ENCODE measurements at regions not wholly inside any gene's neighbourhood (a gene's known extent, or its start where the extent isn't known, plus 50 kb on each side); places are given as distances from the start of the nearest gene placed in this dataset.
"Not testable (repeated sequence)": the region's sequence is repeated elsewhere in the genome, so short reads cannot be mapped to it uniquely, and the experiment has no call there.

GRCh38 chr6:82612475-82613039 is 248.9 kb downstream of the TPBG start:
- peak; percentile 6 for DNase-seq (ENCODE audit: low read depth)
- H3K4me3 ChIP-seq (ENCODE audit: low read length), result no peak overlapping the region
- TF ChIP-seq, protein P1, sequence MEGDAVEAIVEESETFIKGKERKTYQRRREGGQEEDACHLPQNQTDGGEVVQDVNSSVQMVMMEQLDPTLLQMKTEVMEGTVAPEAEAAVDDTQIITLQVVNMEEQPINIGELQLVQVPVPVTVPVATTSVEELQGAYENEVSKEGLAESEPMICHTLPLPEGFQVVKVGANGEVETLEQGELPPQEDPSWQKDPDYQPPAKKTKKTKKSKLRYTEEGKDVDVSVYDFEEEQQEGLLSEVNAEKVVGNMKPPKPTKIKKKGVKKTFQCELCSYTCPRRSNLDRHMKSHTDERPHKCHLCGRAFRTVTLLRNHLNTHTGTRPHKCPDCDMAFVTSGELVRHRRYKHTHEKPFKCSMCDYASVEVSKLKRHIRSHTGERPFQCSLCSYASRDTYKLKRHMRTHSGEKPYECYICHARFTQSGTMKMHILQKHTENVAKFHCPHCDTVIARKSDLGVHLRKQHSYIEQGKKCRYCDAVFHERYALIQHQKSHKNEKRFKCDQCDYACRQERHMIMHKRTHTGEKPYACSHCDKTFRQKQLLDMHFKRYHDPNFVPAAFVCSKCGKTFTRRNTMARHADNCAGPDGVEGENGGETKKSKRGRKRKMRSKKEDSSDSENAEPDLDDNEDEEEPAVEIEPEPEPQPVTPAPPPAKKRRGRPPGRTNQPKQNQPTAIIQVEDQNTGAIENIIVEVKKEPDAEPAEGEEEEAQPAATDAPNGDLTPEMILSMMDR (conservative IDR thresholded peaks at IDR 0.05; ENCODE audit: low read depth, low read length), result no peak

DNA sequence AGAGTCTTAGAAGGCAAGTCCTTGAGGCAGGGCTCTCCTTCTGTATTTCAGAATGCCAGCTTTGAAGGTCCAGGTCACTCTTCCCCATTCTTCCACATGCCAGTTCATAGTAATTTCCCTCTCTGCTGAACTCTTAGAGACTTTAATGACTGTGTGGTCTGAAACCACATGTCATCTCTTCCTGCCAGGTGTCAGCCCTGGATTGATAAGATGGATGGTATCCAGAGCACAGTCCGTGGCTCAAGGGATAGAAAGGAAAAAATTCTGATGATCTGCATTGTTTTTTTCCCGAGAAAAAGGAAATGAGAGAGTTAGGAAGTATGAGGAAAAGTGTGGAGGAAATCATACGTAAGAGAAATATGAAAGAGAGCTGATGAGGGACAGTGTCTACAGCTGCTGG is 250.9 kb downstream of the TPBG start:
- no peak overlapping the region for H3K4me3 ChIP-seq (ENCODE audit: low read length)
- no peak for DNase-seq (ENCODE audit: low read depth)
- TF ChIP-seq, protein P1 (conservative IDR thresholded peaks at IDR 0.05; ENCODE audit: low read depth, low read length), result no peak

DNA sequence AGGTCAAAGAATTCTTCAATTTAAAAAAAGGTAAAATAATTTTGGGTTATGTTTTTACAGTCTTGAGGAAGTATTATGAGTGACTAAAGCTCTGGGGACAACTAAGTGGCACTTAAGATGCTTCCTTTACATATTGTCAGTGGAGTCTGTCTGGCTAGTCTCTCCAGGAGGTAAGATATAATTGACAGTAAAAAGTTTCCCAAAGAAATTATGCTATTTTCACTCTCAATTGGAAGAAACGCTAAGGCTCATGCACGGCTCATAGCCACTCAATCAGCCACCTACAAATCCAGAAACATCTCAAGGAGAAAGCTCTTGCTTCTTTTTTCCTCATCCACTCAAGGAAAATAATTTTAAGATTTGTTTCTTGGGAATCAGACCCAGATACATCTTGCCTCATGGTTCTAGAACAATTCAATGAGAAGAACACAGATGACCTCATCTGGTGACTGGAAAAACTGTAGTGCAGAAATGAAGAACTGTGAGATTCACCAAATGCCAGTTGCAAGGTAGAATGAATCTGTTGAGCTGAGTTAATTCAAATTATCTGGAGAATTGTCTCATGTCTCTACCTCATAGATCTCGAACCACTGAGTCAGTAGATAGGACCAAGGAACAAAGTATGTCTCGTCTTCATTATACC is 252.9 kb downstream of the TPBG start:
- DNase-seq (ENCODE audit: low read depth), result no peak
- TF ChIP-seq, protein P1 (conservative IDR thresholded peaks at IDR 0.05; ENCODE audit: low read depth, low read length), result no peak

DNA sequence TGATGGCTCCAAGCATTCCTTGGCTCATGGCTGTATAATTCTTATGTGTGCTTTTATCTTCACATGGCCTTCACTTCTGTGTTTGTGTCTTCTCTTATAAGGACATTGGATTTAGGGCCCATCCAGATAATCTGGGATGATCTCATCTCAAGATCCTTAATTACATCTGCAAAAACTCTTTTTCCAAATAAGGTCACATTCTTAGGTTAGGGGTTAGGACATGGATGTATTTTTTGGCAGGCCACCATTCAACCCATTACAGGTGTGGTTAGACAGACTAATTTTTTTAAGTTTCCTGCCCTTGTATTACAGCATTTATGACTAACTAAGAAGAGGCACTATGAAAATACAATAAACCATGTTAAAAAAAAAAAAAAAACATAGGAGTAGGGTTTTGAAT is 254.0 kb downstream of the TPBG start:
- TF ChIP-seq, protein P1 (conservative IDR thresholded peaks at IDR 0.05; ENCODE audit: low read depth, low read length), result no peak
- no peak for DNase-seq (ENCODE audit: low read depth)
- no peak overlapping the region for H3K4me3 ChIP-seq (ENCODE audit: low read length)

More for the DNA sequence above, 252.9 kb downstream of the TPBG start:
- no peak overlapping the region for H3K4me3 ChIP-seq (ENCODE audit: low read length)

DNA sequence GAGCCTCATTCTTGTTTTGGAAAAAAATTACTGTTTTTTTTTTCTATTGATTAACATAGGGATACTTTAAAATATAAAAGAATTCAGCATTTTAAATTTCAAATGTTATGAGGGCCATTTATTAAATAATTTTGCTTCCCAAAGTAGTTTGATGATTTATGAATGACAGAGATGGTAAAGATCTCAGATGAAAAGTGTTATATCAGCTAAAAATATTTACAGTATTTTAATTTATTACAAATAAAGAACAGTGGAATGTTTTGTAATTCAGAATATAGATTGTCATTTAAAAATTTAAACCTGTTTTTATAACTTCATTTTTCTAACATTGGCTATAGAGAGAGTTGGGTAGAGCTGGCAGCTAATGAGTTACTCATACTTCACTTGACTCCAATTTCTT is 256.0 kb downstream of the TPBG start:
- no peak for DNase-seq (ENCODE audit: low read depth)
- TF ChIP-seq, protein P1 (conservative IDR thresholded peaks at IDR 0.05; ENCODE audit: low read depth, low read length), result no peak
- H3K4me3 ChIP-seq (ENCODE audit: low read length), result no peak overlapping the region

GRCh38 chr6:82622461-82622860 is 258.8 kb downstream of the TPBG start:
- H3K4me3 ChIP-seq (ENCODE audit: low read length), result no peak overlapping the region
- TF ChIP-seq, protein P1 (conservative IDR thresholded peaks at IDR 0.05; ENCODE audit: low read depth, low read length), result no peak
- DNase-seq (ENCODE audit: low read depth), result no peak

GRCh38 chr6:82624251-82624650 is 260.6 kb downstream of the TPBG start:
- DNase-seq (ENCODE audit: low read depth), result no peak
- H3K4me3 ChIP-seq (ENCODE audit: low read length), result no peak overlapping the region
- TF ChIP-seq, protein P1 (conservative IDR thresholded peaks at IDR 0.05; ENCODE audit: low read depth, low read length), result no peak

GRCh38 chr6:82626946-82627345 is 263.3 kb downstream of the TPBG start:
- H3K4me3 ChIP-seq (ENCODE audit: low read length), result not testable (repeated sequence)

More at GRCh38 chr6:82626946-82627345, 263.3 kb downstream of the TPBG start:
- not testable (repeated sequence) for DNase-seq (ENCODE audit: low read depth)

Data from retinal pigment epithelial cell (primary cell).